SK-N-MC (cell line): ENCODE measurements at regions not wholly inside any gene's neighbourhood (a gene's known extent, or its start where the extent isn't known, plus 50 kb on each side); places are given as distances from the start of the nearest gene placed in this dataset.

Experiments
- DNase-seq: peaks from one replicate; pipeline ENCODE4 v3.0.0-alpha.2; 2011; ENCODE audit warnings: low read depth, low spot score
- H3K27ac ChIP-seq: fragments of 200-600 bp; sonication (generic); 2 replicates; pipeline ENCODE4 v1.5.1; 2016; ENCODE audit warnings: mixed run types
- H3K36me3 ChIP-seq: fragments of 200-600 bp; sonication (generic); 2 replicates; pipeline ENCODE4 v1.6.1; 2017; ENCODE audit warnings: antibody characterized with exemption, low read length, mixed read lengths; ENCODE audit not compliant: insufficient read depth
- H3K4me3 ChIP-seq: fragments of 200-600 bp; sonication (generic); 2 replicates; pipeline ENCODE4 v1.5.1; 2016
- H3K9ac ChIP-seq: fragments of 200-600 bp; sonication (generic); 2 replicates; pipeline ENCODE4 v1.8.0; 2017; ENCODE audit warnings: mixed run types, mixed read lengths; ENCODE audit not compliant: insufficient read length
- H3K9me3 ChIP-seq: fragments of 200-600 bp; sonication (generic); 2 replicates; pipeline ENCODE4 v1.6.1; 2017; ENCODE audit warnings: low read depth, mild to moderate bottlenecking, antibody characterized with exemption, low read length, moderate library complexity, mixed read lengths
- EZH2 ChIP-seq: fragments of 200-600 bp; sonication (generic); IDR thresholded peaks from one replicate; pipeline ENCODE4 v1.6.1; 2017; ENCODE audit warnings: antibody characterized with exemption
- FOXP2 ChIP-seq: optimal IDR thresholded peaks from 2 replicates; pipeline ENCODE3; 2011; ENCODE audit warnings: mild to moderate bottlenecking, moderate library complexity; ENCODE audit not compliant: insufficient read depth; ENCODE audit errors: extremely low read length, control extremely low read depth
- POLR2AphosphoS5 ChIP-seq: IDR thresholded peaks from 2 replicates; pipeline ENCODE4 v1.6.1; 2012; ENCODE audit warnings: mild to moderate bottlenecking, low read depth, low read length, borderline replicate concordance

GRCh38 chr12:68403296-68403695, 71.1 kb upstream of the MDM1 start:
- Histone ChIP-seq H3K36me3 (no peaks in the 10 kb centered on the region), H3K4me3 (no peak overlapping the region), H3K9ac (no peak overlapping the region), H3K27ac (no peak overlapping the region), H3K9me3 (no peaks in the 10 kb centered on the region)
- no peak for DNase-seq
- TF ChIP-seq EZH2 (no peak), POLR2AphosphoS5 (no peak), FOXP2 (no peak)

GRCh38 chr12:68403711-68404110, 71.5 kb upstream of the MDM1 start:
- TF ChIP-seq EZH2, result no peak
- no peak for TF ChIP-seq FOXP2
- TF ChIP-seq POLR2AphosphoS5, result no peak
- Histone ChIP-seq H3K9me3 (no peaks in the 10 kb centered on the region), H3K27ac (no peak overlapping the region), H3K36me3 (no peaks in the 10 kb centered on the region), H3K4me3 (no peak overlapping the region), H3K9ac (no peak overlapping the region)
- DNase-seq, result no peak

DNA sequence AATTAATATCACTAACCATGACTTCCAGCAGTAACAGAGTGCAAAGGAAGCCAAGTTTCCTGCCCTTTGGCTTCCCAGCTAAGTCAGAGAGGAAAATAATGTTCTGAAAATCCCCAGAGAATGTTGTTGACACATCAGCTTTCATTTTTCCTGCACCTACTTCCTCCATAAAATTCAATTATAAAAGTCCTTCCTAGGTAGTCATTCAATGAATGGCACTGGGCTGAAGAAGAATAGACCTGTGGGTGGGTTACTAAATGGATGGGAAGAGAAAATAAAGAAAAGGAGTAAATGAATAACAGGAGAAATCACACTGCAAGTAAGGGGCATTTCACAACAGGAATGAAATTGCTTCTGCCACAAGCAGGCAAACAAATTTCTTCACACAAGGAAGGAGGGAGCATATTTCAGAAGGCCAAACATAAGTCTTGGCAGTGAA, 73.2 kb upstream of the MDM1 start:
- Histone ChIP-seq H3K9me3 (no peaks in the 10 kb centered on the region), H3K9ac (no peak overlapping the region), H3K27ac (no peak overlapping the region), H3K4me3 (no peak overlapping the region), H3K36me3 (no peaks in the 10 kb centered on the region)
- TF ChIP-seq POLR2AphosphoS5, result no peak
- TF ChIP-seq FOXP2, result no peak
- TF ChIP-seq EZH2, result no peak
- no peak for DNase-seq

GRCh38 chr12:68406134-68406576, 74.0 kb upstream of the MDM1 start:
- Histone ChIP-seq H3K4me3 (no peak overlapping the region), H3K27ac (no peak overlapping the region), H3K9me3 (no peaks in the 10 kb centered on the region), H3K9ac (no peak overlapping the region), H3K36me3 (no peaks in the 10 kb centered on the region)
- TF ChIP-seq EZH2, result no peak
- no peak for TF ChIP-seq POLR2AphosphoS5
- no peak for TF ChIP-seq FOXP2
- DNase-seq, result no peak

- Histone ChIP-seq H3K4me3 (no peak overlapping the region), H3K27ac (no peak overlapping the region), H3K9ac (no peak overlapping the region), H3K36me3 (no peaks in the 10 kb centered on the region), H3K9me3 (no peaks in the 10 kb centered on the region)
- TF ChIP-seq EZH2 (no peak), POLR2AphosphoS5 (no peak), FOXP2 (no peak)
- DNase-seq, result no peak
Measured at GRCh38 chr12:68406911-68407310, 74.7 kb upstream of the MDM1 start.

- TF ChIP-seq FOXP2 (no peak), EZH2 (no peak), POLR2AphosphoS5 (no peak)
- Histone ChIP-seq H3K9me3 (no peaks in the 10 kb centered on the region), H3K9ac (no peak overlapping the region), H3K4me3 (no peak overlapping the region), H3K36me3 (no peaks in the 10 kb centered on the region), H3K27ac (no peak overlapping the region)
- DNase-seq, result no peak
Measured at GRCh38 chr12:68410018-68410660, 78.0 kb upstream of the MDM1 start.

GRCh38 chr12:68411371-68411770, 79.2 kb upstream of the MDM1 start:
- H3K4me3 ChIP-seq, result no peak overlapping the region
- H3K9me3 ChIP-seq, result no peaks in the 10 kb centered on the region
- no peak overlapping the region for H3K27ac ChIP-seq
- no peak for DNase-seq
- TF ChIP-seq EZH2 (no peak), POLR2AphosphoS5 (no peak), FOXP2 (no peak)
- H3K36me3 ChIP-seq, result no peaks in the 10 kb centered on the region
- no peak overlapping the region for H3K9ac ChIP-seq

DNA sequence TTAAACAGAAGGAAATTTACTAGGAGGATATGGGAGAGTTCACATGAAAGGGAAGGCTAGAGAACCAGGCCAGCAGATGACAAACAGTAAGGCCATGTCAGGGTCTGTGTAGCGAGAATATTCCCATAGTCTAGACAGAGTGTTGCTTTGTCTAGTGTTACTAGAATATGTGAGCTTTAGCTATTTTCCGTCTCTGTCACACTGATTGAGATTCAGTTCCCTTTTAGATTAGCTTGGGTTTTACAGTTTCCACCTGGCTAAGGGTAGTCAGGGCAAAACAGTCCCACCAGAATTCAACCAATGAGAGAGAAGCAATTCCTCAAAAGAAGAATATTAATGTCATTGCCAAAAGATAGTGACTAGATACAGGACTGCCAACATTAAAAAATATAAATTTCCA, 82.8 kb upstream of the MDM1 start:
- Histone ChIP-seq H3K27ac (no peak overlapping the region), H3K9me3 (no peaks in the 10 kb centered on the region), H3K4me3 (no peak overlapping the region), H3K36me3 (no peaks in the 10 kb centered on the region), H3K9ac (no peak overlapping the region)
- TF ChIP-seq FOXP2 (no peak), POLR2AphosphoS5 (no peak), EZH2 (no peak)
- no peak for DNase-seq

DNA sequence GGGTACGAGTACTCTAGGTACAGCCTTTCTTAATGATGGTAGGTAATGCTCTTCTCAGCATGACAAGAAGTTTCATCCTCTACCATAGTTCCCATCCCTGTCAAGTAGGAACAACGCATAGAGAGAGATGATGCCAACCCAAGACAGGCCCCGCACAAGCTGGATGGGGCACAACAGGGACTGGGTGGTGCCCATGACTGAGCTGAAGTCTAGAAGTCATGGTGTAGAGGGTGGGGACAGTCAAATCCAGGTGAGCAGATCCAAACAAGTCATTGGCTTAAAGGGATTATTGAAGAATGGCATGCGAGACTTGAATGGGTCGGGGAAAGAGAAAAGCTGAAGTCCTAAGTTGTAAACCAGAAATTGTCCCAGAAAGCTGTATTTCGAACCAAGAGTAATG, 84.2 kb upstream of the MDM1 start:
- Histone ChIP-seq H3K36me3 (no peaks in the 10 kb centered on the region), H3K9ac (no peak overlapping the region), H3K27ac (no peak overlapping the region), H3K4me3 (no peak overlapping the region), H3K9me3 (no peaks in the 10 kb centered on the region)
- TF ChIP-seq POLR2AphosphoS5, result no peak
- TF ChIP-seq FOXP2, result no peak
- no peak for TF ChIP-seq EZH2
- DNase-seq, result no peak
